ENCODE measurements at regions not wholly inside any gene's neighbourhood (a gene's known extent, or its start where the extent isn't known, plus 50 kb on each side); places are given as distances from the start of the nearest gene placed in this dataset.
"Not testable (repeated sequence)": the region's sequence is repeated elsewhere in the genome, so short reads cannot be mapped to it uniquely, and the experiment has no call there.

GRCh38 chr7:68613897-68614296, 984.4 kb upstream of the AUTS2 start:
- no peak for TF ChIP-seq ZNF274 (IDR thresholded peaks at IDR 0.05; ENCODE audit: low read depth, low read length)
- H3K4me3 ChIP-seq (ENCODE audit: low read length): no peak overlapping the region

- no peak for TF ChIP-seq ZNF274 (IDR thresholded peaks at IDR 0.05; ENCODE audit: low read depth, low read length)
- no peak overlapping the region for H3K4me3 ChIP-seq (ENCODE audit: low read length)
Measured at GRCh38 chr7:68619526-68619925, 978.7 kb upstream of the AUTS2 start.

- no peak for TF ChIP-seq ZNF274 (IDR thresholded peaks at IDR 0.05; ENCODE audit: low read depth, low read length)
- no peak overlapping the region for H3K4me3 ChIP-seq (ENCODE audit: low read length)
Measured at GRCh38 chr7:68622500-68622899, 975.8 kb upstream of the AUTS2 start.

- H3K4me3 ChIP-seq (ENCODE audit: low read length): no peak overlapping the region
- TF ChIP-seq ZNF274 (IDR thresholded peaks at IDR 0.05; ENCODE audit: low read depth, low read length): no peak
Measured at GRCh38 chr7:68623030-68623429, 975.2 kb upstream of the AUTS2 start.

- no peak overlapping the region for H3K4me3 ChIP-seq (ENCODE audit: low read length)
- no peak for TF ChIP-seq ZNF274 (IDR thresholded peaks at IDR 0.05; ENCODE audit: low read depth, low read length)
Measured at GRCh38 chr7:68627247-68627864, 970.9 kb upstream of the AUTS2 start.

GRCh38 chr7:68630914-68631313, 967.4 kb upstream of the AUTS2 start:
- H3K4me3 ChIP-seq (ENCODE audit: low read length): not testable (repeated sequence)

GRCh38 chr7:68640103-68640502, 958.2 kb upstream of the AUTS2 start:
- no peak overlapping the region for H3K4me3 ChIP-seq (ENCODE audit: low read length)
- no peak for TF ChIP-seq ZNF274 (IDR thresholded peaks at IDR 0.05; ENCODE audit: low read depth, low read length)

- H3K4me3 ChIP-seq (ENCODE audit: low read length): no peak overlapping the region
- TF ChIP-seq ZNF274 (IDR thresholded peaks at IDR 0.05; ENCODE audit: low read depth, low read length): no peak
Measured at GRCh38 chr7:68642727-68643126, 955.5 kb upstream of the AUTS2 start.

- TF ChIP-seq ZNF274 (IDR thresholded peaks at IDR 0.05; ENCODE audit: low read depth, low read length): no peak
- H3K4me3 ChIP-seq (ENCODE audit: low read length): no peak overlapping the region
Measured at GRCh38 chr7:68663392-68663791, 934.9 kb upstream of the AUTS2 start.

- H3K4me3 ChIP-seq (ENCODE audit: low read length): no peak overlapping the region
- TF ChIP-seq ZNF274 (IDR thresholded peaks at IDR 0.05; ENCODE audit: low read depth, low read length): no peak
Measured at GRCh38 chr7:68671046-68671445, 927.2 kb upstream of the AUTS2 start.

GRCh38 chr7:68671671-68672070, 926.6 kb upstream of the AUTS2 start:
- TF ChIP-seq ZNF274 (IDR thresholded peaks at IDR 0.05; ENCODE audit: low read depth, low read length): no peak
- H3K4me3 ChIP-seq (ENCODE audit: low read length): no peak overlapping the region

GRCh38 chr7:68674826-68675225, 923.4 kb upstream of the AUTS2 start:
- TF ChIP-seq ZNF274 (IDR thresholded peaks at IDR 0.05; ENCODE audit: low read depth, low read length): no peak
- no peak overlapping the region for H3K4me3 ChIP-seq (ENCODE audit: low read length)

- TF ChIP-seq ZNF274 (IDR thresholded peaks at IDR 0.05; ENCODE audit: low read depth, low read length): no peak
- H3K4me3 ChIP-seq (ENCODE audit: low read length): no peak overlapping the region
Measured at GRCh38 chr7:68676813-68677535, 921.3 kb upstream of the AUTS2 start.

- no peak overlapping the region for H3K4me3 ChIP-seq (ENCODE audit: low read length)
- TF ChIP-seq ZNF274 (IDR thresholded peaks at IDR 0.05; ENCODE audit: low read depth, low read length): no peak
Measured at GRCh38 chr7:68678196-68678595, 920.1 kb upstream of the AUTS2 start.

GRCh38 chr7:68679459-68680234, 918.6 kb upstream of the AUTS2 start:
- H3K4me3 ChIP-seq (ENCODE audit: low read length): no peak overlapping the region
- TF ChIP-seq ZNF274 (IDR thresholded peaks at IDR 0.05; ENCODE audit: low read depth, low read length): no peak

Data from GM08714 (cell line).